Common myeloid progenitor, CD34-positive (primary cell): ENCODE measurements at regions not wholly inside any gene's neighbourhood (a gene's known extent, or its start where the extent isn't known, plus 50 kb on each side); places are given as distances from the start of the nearest gene placed in this dataset.

Experiments used
- CTCF ChIA-PET: fragments of 350-600 bp; sonication (Branson Sonifier 250); formaldehyde crosslinking; loops from one replicate; lab custom pipeline; 2021; ENCODE audit warnings: antibody characterized with exemption; lab: Charles Lee
- POLR2A ChIA-PET: fragments of 350-600 bp; sonication (Branson Sonifier 250); formaldehyde crosslinking; loops from one replicate; lab custom pipeline; 2021; ENCODE audit warnings: antibody characterized with exemption; lab: Charles Lee
- DNase-seq, 3 donors: peaks; one replicate each; pipeline versions ENCODE4 v3.0.0 to v3.0.0-alpha.2; 2013
- H3K27ac ChIP-seq, 2 experiments: 1 replicate in 1 of 2; 2 replicates in 1 of 2; pipeline ENCODE4 v1.7.0; 2013; ENCODE audit warnings: inconsistent platforms in 2 of 2, low read length in 2 of 2, mild to moderate bottlenecking in 2 of 2, low read depth in 1 of 2, moderate library complexity in 1 of 2; ENCODE audit not compliant: severe bottlenecking in 2 of 2, insufficient read depth in 1 of 2, poor library complexity in 1 of 2
- H3K27me3 ChIP-seq, 5 experiments: replicated peaks in 2 of 5; 1 replicate in 3 of 5; 2 replicates in 2 of 5; pipeline versions ENCODE4 v1.6.1 to v1.7.0; 2013; ENCODE audit warnings: low read length in 4 of 5, mild to moderate bottlenecking in 2 of 5, moderate library complexity in 2 of 5, inconsistent platforms in 1 of 5; ENCODE audit not compliant: insufficient read depth in 5 of 5, control insufficient read depth in 4 of 5
- H3K36me3 ChIP-seq, 4 experiments: 1 replicate in 2 of 4; 2 replicates in 2 of 4; pipeline versions ENCODE4 v1.6.1 to v1.7.0; 2013; ENCODE audit warnings: low read length in 3 of 4, control low read depth in 1 of 4, mild to moderate bottlenecking in 1 of 4; ENCODE audit not compliant: control insufficient read depth in 4 of 4, insufficient read depth in 4 of 4
- H3K4me1 ChIP-seq, 4 experiments: 1 replicate in 3 of 4; 2 replicates in 1 of 4; pipeline versions ENCODE4 v1.6.1 to v1.7.1; 2013; ENCODE audit warnings: low read length in 3 of 4, mild to moderate bottlenecking in 3 of 4, control low read depth in 1 of 4, inconsistent platforms in 1 of 4, moderate library complexity in 1 of 4; ENCODE audit not compliant: control insufficient read depth in 4 of 4, insufficient read depth in 4 of 4; ENCODE audit errors: control extremely low read depth in 1 of 4
- H3K4me3 ChIP-seq, 7 experiments: 1 replicate in 4 of 7; 2 replicates in 3 of 7; pipeline versions ENCODE4 v1.5.1 to v1.7.0; 2013; ENCODE audit warnings: mild to moderate bottlenecking in 7 of 7, low read length in 6 of 7, moderate library complexity in 6 of 7, inconsistent platforms in 2 of 7, low read depth in 2 of 7, control low read depth in 1 of 7; ENCODE audit not compliant: insufficient read depth in 4 of 7, control insufficient read depth in 1 of 7; ENCODE audit errors: extremely low read depth in 1 of 7
- H3K9me3 ChIP-seq, 5 experiments: 1 replicate in 4 of 5; 2 replicates in 1 of 5; pipeline versions ENCODE4 v1.6.1 to v1.7.1; 2013; ENCODE audit warnings: low read length in 4 of 5, mild to moderate bottlenecking in 2 of 5, inconsistent platforms in 1 of 5, low read depth in 1 of 5, moderate library complexity in 1 of 5; ENCODE audit not compliant: control insufficient read depth in 4 of 5, insufficient read depth in 2 of 5; ENCODE audit errors: control extremely low read depth in 1 of 5
- WGBS: methylation state at CpG from one replicate; pipeline ENCODE4 v1.1.5; 2013; ENCODE audit not compliant: insufficient coverage; 5-methylcytosine and 5-hydroxymethylcytosine counted together

DNA sequence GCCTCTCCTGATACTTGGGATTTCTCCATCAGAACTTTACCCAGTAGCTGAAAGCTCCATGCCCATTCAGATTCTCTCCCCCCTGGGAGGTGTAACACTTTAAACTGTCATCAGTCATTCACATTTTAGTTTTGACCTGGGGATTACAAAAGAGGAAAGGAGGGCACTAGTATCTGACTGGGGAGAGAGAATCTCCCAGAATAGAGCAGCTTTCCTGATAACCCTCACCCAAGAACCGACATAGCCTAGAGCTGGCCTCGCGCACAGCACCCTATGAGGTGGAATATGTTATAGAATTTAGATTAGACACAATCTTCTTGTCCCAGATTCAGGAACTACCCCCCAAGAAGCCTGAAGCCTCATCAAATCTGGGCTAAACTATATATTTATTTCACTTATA is 950.2 kb upstream of the TENM3 start:
- Histone ChIP-seq H3K36me3 (no peaks in the 10 kb centered on the region), H3K27me3 (no peaks in the 10 kb centered on the region), H3K4me1 (no peaks in the 10 kb centered on the region), H3K27ac (no peak overlapping the region), H3K4me3 (no peak overlapping the region), H3K9me3 (no peaks in the 10 kb centered on the region)
- WGBS, result no CpG with 5 or more reads among the region's 3 CpGs
- POLR2A ChIA-PET, result no interaction called here
- no peak for DNase-seq
- CTCF ChIA-PET, result no interaction called here

DNA sequence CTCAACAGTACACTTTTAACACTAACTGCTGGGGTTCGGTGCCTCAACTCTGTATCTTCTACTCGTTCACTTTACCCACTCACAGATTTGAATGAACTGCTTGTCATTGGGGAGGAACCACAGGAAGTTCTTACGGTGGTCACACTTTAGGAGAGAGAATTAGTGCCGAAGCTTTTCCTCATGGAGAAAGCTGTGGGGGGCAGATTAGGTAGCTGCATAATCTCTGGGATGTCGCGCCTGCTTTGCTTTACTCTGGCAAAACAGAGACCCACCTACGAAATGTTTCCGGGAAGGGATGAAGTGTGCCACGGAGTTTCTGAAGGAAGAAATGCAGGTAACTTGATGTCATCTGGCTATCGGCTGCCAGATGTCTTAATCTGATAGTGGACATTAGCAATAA is 949.7 kb upstream of the TENM3 start:
- DNase-seq, result no peak
- no peaks in the 10 kb centered on the region for H3K27me3 ChIP-seq
- H3K4me1 ChIP-seq, result no peaks in the 10 kb centered on the region
- no peaks in the 10 kb centered on the region for H3K36me3 ChIP-seq
- POLR2A ChIA-PET, result no interaction called here
- CTCF ChIA-PET, result no interaction called here
- WGBS, result 93% methylated on average over 10 of the region's 10 CpGs
- no peak overlapping the region for H3K27ac ChIP-seq
- H3K9me3 ChIP-seq, result no peaks in the 10 kb centered on the region
- no peak overlapping the region for H3K4me3 ChIP-seq

DNA sequence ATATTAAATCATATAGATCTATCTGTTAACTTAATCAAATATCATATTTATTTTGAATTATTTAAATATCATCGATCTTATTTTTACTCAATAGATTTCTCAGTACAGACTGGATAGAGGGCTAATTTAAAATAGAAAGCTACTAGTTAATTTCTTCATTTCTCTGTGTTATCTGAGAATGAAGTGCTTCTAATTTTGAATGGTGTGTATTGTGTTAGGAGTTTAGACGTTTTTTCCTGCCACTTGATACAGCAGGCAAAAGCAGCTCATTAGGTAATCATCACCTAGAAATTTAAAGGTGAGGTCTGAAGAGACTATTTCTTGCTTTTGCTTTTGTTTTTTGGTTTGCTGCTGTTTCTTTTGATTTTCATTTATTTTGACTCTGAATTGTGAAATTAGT is 948.8 kb upstream of the TENM3 start:
- no peaks in the 10 kb centered on the region for H3K4me1 ChIP-seq
- no CpG with 5 or more reads among the region's 2 CpGs for WGBS
- no peak overlapping the region for H3K27ac ChIP-seq
- no peaks in the 10 kb centered on the region for H3K9me3 ChIP-seq
- no peaks in the 10 kb centered on the region for H3K36me3 ChIP-seq
- H3K27me3 ChIP-seq, result no peaks in the 10 kb centered on the region
- no peak overlapping the region for H3K4me3 ChIP-seq
- ChIA-PET POLR2A (no interaction called here), CTCF (no interaction called here)
- DNase-seq, result no peak

DNA sequence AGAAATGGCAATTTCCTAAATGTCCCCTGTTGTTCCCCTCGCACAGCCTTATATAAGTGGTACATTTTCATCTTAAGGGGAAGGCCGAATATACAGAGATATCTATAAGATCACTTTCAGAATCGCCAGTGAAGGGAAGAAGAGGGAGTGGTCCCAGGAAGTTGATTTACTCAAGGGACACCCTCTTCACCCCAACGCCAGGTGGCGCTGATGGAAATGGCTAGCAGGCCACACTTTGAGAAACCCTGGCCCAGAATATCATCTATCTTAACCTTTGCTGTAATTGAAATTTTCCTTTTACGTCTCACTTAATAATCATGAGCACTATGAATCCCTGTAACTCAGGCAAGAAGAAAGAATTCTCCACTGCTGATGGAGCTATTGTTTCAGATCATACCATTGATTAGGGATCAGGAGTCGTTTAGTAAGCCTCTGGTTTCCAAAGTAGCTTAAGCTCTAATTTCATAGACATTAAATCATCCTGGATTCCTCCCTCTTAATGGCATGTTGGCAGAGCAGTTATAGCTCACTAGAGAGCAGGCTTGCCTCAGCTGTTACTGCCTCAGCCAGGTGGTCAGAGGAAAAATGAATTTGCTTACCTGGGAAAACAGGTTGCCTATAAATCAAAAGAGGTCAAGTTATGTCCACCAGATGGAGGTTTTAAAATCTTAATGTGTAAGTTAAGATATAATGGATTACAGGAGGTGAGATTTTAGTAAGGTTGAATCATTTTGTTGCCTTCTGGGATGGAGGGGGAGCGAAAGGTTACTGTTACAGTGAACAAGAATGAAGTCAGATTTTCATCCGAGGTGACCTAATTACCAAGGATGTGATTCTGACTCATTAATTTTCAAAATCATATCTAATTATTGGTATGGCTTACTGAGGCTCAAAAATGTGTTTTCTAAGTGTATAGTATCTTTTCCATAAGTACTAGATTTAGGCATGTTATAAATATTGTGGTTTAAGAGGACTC is 941.2 kb upstream of the TENM3 start:
- peak; percentile 39 to 58 (median 57) for DNase-seq
- 18% methylated on average over 2 of the region's 9 CpGs for WGBS
- Histone ChIP-seq H3K27ac (no peak overlapping the region), H3K9me3 (no peaks in the 10 kb centered on the region), H3K4me3 (no peak overlapping the region), H3K27me3 (no peaks in the 10 kb centered on the region), H3K4me1 (no peaks in the 10 kb centered on the region), H3K36me3 (no peaks in the 10 kb centered on the region)
- ChIA-PET POLR2A (no interaction called here), CTCF (interaction anchor here (1.0 kb wide), 2 partner anchors 9 to 14 kb away, joined by 3 read pairs; no protein-coding TSS in a partner anchor)

DNA sequence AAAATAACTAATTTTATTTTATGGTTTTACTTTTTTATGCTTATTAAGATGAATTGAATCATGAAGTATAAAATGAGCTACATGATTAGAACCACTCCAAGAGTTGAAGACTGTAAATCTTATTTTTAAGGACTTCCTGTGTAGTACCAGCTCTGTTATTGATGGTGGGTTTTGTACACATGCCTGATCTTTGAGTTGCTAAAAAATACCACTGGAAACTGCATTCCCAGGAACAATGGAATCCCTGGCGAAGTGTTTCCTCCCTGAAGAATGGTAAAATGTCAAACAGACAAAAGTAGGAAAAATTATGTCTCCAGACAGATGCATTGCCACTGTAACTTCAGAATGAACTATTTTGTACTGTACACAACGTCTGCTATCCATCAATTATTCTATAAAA is 935.4 kb upstream of the TENM3 start:
- H3K4me1 ChIP-seq, result no peaks in the 10 kb centered on the region
- DNase-seq, result no peak
- no peak overlapping the region for H3K27ac ChIP-seq
- H3K9me3 ChIP-seq, result no peaks in the 10 kb centered on the region
- H3K4me3 ChIP-seq, result no peak overlapping the region
- H3K27me3 ChIP-seq, result no peaks in the 10 kb centered on the region
- POLR2A ChIA-PET, result no interaction called here
- 100% methylated on average over 1 of the region's 2 CpGs for WGBS
- CTCF ChIA-PET, result no interaction called here
- H3K36me3 ChIP-seq, result no peaks in the 10 kb centered on the region

DNA sequence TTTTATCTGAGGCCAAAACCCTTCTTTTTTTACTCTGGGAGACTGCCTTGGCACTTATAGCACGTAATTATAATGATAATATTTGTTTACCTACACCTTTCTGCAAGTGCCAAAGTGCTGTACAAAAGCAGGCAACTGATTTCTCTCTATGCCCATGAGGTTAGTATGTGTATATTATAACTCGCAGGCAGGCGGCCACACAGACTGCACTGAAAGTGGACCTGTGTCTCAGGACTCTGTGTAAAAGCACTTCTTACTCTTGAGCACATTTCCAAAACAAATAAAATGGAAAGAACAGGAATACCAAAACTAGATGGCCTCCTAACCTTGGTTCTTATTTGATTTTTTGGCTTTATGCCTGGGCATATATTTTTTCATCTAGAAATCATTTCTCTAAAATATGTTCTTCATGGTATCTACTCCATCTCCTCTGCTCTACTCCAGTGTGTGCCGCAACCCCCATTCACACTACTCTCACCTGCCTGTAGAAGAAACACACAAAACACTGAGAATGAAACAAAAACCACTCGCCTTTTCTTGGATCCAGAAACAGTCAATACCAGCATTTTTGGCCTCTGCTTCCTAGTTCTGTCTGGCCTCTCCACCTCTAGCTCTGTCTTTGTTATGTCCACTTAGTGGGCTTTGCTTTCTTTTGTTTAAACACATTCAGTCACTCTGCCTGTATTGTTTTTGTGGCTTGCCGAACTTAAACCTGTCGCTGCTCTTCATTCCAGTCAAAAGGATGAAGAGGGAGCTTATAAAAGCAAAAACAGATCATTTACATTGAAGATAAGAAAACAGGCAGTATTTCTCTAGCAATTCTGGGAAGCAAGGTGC is 934.5 kb upstream of the TENM3 start:
- H3K27me3 ChIP-seq, result no peaks in the 10 kb centered on the region
- no peaks in the 10 kb centered on the region for H3K9me3 ChIP-seq
- no peak overlapping the region for H3K4me3 ChIP-seq
- WGBS, result 94% methylated on average over 3 of the region's 7 CpGs
- no peaks in the 10 kb centered on the region for H3K36me3 ChIP-seq
- H3K27ac ChIP-seq, result no peak overlapping the region
- H3K4me1 ChIP-seq, result no peaks in the 10 kb centered on the region
- ChIA-PET CTCF (no interaction called here), POLR2A (no interaction called here)
- DNase-seq, result no peak

DNA sequence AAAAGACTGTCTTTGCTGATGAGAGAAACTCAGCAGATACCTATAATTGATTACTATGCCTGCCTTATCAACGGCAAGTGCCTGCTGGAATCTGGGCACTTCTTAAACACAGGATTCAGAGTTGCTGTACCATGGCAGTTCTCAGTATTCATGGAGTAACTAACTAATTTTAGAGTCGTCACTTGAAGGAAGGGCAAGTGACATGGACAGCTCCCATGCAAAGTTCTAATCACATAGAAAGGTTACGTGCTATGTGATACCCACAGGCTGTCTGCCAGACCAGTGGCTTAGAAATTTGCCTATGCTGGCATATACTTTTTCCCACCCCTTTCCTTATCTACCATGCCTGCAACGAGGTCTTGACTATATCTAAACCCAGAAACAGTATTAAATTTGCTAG is 931.1 kb upstream of the TENM3 start:
- CTCF ChIA-PET, result no interaction called here
- WGBS, result 88% methylated on average over 3 of the region's 4 CpGs
- H3K36me3 ChIP-seq, result no peaks in the 10 kb centered on the region
- POLR2A ChIA-PET, result no interaction called here
- no peaks in the 10 kb centered on the region for H3K27me3 ChIP-seq
- no peaks in the 10 kb centered on the region for H3K4me1 ChIP-seq
- no peak overlapping the region for H3K27ac ChIP-seq
- DNase-seq, result no peak
- no peak overlapping the region for H3K4me3 ChIP-seq
- no peaks in the 10 kb centered on the region for H3K9me3 ChIP-seq
